ENCODE measurements at regions not wholly inside any gene's neighbourhood (a gene's known extent, or its start where the extent isn't known, plus 50 kb on each side); places are given as distances from the start of the nearest gene placed in this dataset.

DNA sequence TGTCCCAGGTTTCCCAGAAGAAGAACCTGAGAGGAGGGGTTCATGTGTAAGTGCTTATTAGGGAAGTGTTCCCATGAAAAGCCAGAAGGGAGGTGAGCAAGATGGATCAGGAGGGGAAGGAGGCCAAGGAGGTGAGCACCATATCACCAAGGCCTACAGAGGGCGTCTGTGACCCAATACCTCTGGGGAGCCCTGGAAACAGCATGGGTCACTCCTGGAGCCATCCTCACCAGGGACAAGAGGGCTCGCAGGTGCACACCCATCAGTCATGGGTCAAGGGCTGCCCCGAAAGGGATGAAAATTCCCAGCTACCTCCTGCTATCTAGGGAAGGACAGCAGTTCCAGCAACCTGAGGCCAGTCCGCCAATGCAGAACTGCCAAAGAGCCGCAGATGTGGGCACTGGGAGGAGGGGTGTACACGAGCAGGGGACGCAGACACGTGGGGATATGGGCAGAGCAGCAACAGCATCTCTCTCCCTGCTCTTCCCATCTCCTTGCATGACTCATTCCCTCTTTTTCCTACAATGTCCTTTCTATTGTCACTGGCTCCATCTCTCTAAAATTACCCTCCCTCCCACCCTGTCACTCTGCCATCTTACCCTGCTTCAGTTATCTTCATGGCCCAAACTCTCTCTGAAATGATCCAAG, 167.6 kb upstream of the FSTL4 start:
- Histone ChIP-seq H3K27me3 (replicated peaks; ENCODE audit: insufficient read depth) (no peaks in the 10 kb centered on the region), H3K36me3 (no peaks in the 10 kb centered on the region), H3K4me1 (replicated peaks) (no peaks in the 10 kb centered on the region), H3K27ac (no peak overlapping the region), H3K4me3 (no peak overlapping the region), H3K9me3 (no peaks in the 10 kb centered on the region)
- WGBS, result 84% methylated on average over 8 of the region's 8 CpGs
- no peak for DNase-seq (ENCODE audit: low spot score)
- TF ChIP-seq CTCF (IDR thresholded peaks at IDR 0.05), result no peak
- no peak for TF ChIP-seq POLR2A (IDR thresholded peaks at IDR 0.05)
- no peak for TF ChIP-seq POLR2AphosphoS5 (IDR thresholded peaks at IDR 0.05)
- intact Hi-C loops (cut with DNase I), result no loop called here

DNA sequence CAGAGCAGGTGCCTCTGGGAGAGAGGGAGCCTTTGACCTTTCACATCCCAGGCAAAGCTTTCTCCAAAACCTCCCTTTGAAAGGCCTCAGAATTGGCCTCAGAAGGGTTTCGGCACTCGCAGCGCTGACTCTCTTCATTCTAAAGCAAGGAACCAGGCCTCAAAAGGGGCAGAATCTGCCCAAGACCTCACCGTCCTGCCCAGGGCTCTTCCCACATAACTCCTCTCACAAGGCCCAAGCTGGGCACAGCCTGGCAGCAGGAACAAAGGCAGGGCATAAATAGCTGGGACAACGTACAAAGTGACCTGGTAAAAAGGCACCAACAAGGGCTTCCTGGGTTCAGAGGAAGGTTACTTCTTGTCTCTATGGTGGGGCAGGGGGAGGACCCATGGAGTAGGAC, 166.3 kb upstream of the FSTL4 start:
- Histone ChIP-seq H3K27ac (no peak overlapping the region), H3K4me3 (no peak overlapping the region), H3K9me3 (no peaks in the 10 kb centered on the region), H3K4me1 (replicated peaks) (no peaks in the 10 kb centered on the region), H3K27me3 (replicated peaks; ENCODE audit: insufficient read depth) (no peaks in the 10 kb centered on the region), H3K36me3 (no peaks in the 10 kb centered on the region)
- intact Hi-C loops (cut with DNase I), result no loop called here
- no peak for TF ChIP-seq POLR2A (IDR thresholded peaks at IDR 0.05)
- TF ChIP-seq CTCF (IDR thresholded peaks at IDR 0.05), result no peak
- no peak for TF ChIP-seq POLR2AphosphoS5 (IDR thresholded peaks at IDR 0.05)
- WGBS, result 76% methylated on average over 5 of the region's 5 CpGs
- no peak for DNase-seq (ENCODE audit: low spot score)

DNA sequence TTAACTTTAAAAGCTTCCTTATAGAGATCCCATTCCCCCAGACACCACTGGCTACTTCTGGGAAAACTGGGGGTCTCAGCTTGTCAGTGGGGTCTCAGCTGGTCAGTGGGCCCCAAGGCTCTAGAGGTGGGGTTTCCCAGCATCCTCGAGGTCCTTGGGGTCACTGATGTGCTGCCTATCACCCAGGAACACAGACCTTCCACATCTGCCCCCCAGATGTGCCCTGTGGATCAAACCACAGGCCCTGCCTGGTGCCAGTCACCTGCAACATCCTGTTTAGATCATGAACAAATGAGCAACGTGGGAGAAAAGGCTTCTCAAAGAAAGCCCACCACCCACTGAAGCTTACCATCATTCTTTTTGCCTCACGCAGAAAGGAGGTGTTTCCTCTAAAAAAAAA, 165.6 kb upstream of the FSTL4 start:
- Histone ChIP-seq H3K4me1 (replicated peaks) (no peaks in the 10 kb centered on the region), H3K36me3 (no peaks in the 10 kb centered on the region), H3K27ac (no peak overlapping the region), H3K27me3 (replicated peaks; ENCODE audit: insufficient read depth) (no peaks in the 10 kb centered on the region), H3K4me3 (no peak overlapping the region), H3K9me3 (no peaks in the 10 kb centered on the region)
- 70% methylated on average over 3 of the region's 3 CpGs for WGBS
- intact Hi-C loops (cut with DNase I), result no loop called here
- no peak for DNase-seq (ENCODE audit: low spot score)
- TF ChIP-seq POLR2AphosphoS5 (IDR thresholded peaks at IDR 0.05) (no peak), CTCF (IDR thresholded peaks at IDR 0.05) (no peak), POLR2A (IDR thresholded peaks at IDR 0.05) (no peak)

DNA sequence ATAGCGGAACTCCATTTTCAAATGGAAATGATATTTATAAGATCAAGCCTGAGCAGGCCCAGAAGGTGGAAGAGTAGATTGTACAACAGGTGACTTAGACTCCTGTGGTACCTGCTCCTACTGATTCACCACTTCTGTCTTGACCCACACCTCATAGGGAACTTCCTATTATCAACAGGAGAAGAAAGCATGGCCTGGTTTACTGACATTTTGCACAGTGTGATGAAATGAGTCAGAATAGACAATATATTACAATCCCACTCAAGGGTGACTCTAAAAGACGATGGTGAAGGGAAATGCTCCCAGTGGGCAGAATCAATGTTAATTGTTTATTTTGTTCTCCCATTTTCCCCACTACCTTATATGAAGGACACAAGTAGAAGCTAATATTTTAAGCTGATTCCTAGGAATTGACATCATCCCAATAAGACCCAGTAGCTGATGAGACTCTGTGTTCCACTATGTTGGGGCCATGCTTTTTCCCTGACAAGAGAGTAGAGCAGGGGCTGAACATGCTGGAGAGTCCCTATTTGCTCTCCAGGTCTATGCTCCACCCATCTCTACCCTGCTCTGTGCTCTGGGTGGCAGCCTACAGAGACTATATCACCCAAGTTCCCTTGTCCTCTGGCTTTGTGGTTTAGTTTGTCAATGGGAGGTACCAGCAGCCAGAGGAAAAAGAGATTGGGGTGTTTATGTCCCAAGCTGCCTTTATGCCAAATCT, 163.4 kb upstream of the FSTL4 start:
- WGBS, result 98% methylated on average over 2 of the region's 2 CpGs
- H3K9me3 ChIP-seq, result no peaks in the 10 kb centered on the region
- H3K27me3 ChIP-seq (replicated peaks; ENCODE audit: insufficient read depth), result no peaks in the 10 kb centered on the region
- no peak for DNase-seq (ENCODE audit: low spot score)
- TF ChIP-seq POLR2AphosphoS5 (IDR thresholded peaks at IDR 0.05) (no peak), POLR2A (IDR thresholded peaks at IDR 0.05) (no peak), CTCF (IDR thresholded peaks at IDR 0.05) (no peak)
- H3K36me3 ChIP-seq, result no peaks in the 10 kb centered on the region
- intact Hi-C loops (cut with DNase I), result no loop called here
- no peak overlapping the region for H3K4me3 ChIP-seq
- H3K4me1 ChIP-seq (replicated peaks), result no peaks in the 10 kb centered on the region
- H3K27ac ChIP-seq, result no peak overlapping the region

Data from prostate gland (tissue), 2 donors.